ENCODE measurements at regions not wholly inside any gene's neighbourhood (a gene's known extent, or its start where the extent isn't known, plus 50 kb on each side); places are given as distances from the start of the nearest gene placed in this dataset.

- intact Hi-C loops (cut with DNase I; ENCODE audit: low total_unique reads): no loop called here
- no peaks in the 10 kb centered on the region for H3K9me3 ChIP-seq
- H3K36me3 ChIP-seq: no peaks in the 10 kb centered on the region
- no peak for TF ChIP-seq POLR2A (IDR thresholded peaks at IDR 0.05)
- no peak for TF ChIP-seq POLR2AphosphoS5 (IDR thresholded peaks at IDR 0.05)
- TF ChIP-seq CTCF (IDR thresholded peaks at IDR 0.05): no peak
- no peaks in the 10 kb centered on the region for H3K27me3 ChIP-seq
- no peaks in the 10 kb centered on the region for H3K4me1 ChIP-seq
- no peak overlapping the region for H3K4me3 ChIP-seq
- H3K27ac ChIP-seq: no peak overlapping the region
- DNase-seq (ENCODE audit: low spot score in 2 of 2): no peak
Observed at GRCh38 chr18:64714086-64714485, 565.2 kb upstream of the LINC00305 start.

- no peaks in the 10 kb centered on the region for H3K27me3 ChIP-seq
- H3K4me1 ChIP-seq: no peaks in the 10 kb centered on the region
- H3K36me3 ChIP-seq: no peaks in the 10 kb centered on the region
- no peaks in the 10 kb centered on the region for H3K9me3 ChIP-seq
- H3K4me3 ChIP-seq: no peak overlapping the region
- TF ChIP-seq POLR2A (IDR thresholded peaks at IDR 0.05): no peak
- no peak for TF ChIP-seq POLR2AphosphoS5 (IDR thresholded peaks at IDR 0.05)
- no peak for TF ChIP-seq CTCF (IDR thresholded peaks at IDR 0.05)
- no peak overlapping the region for H3K27ac ChIP-seq
- DNase-seq (ENCODE audit: low spot score in 2 of 2): no peak
- intact Hi-C loops (cut with DNase I; ENCODE audit: low total_unique reads): no loop called here
Observed at GRCh38 chr18:64713284-64713683, 564.4 kb upstream of the LINC00305 start.

GRCh38 chr18:64712035-64712434 is 563.1 kb upstream of the LINC00305 start:
- no peaks in the 10 kb centered on the region for H3K4me1 ChIP-seq
- DNase-seq (ENCODE audit: low spot score in 2 of 2): no peak
- no peaks in the 10 kb centered on the region for H3K9me3 ChIP-seq
- intact Hi-C loops (cut with DNase I; ENCODE audit: low total_unique reads): no loop called here
- TF ChIP-seq CTCF (IDR thresholded peaks at IDR 0.05) (no peak), POLR2A (IDR thresholded peaks at IDR 0.05) (no peak), POLR2AphosphoS5 (IDR thresholded peaks at IDR 0.05) (no peak)
- H3K36me3 ChIP-seq: no peaks in the 10 kb centered on the region
- no peak overlapping the region for H3K4me3 ChIP-seq
- no peaks in the 10 kb centered on the region for H3K27me3 ChIP-seq
- no peak overlapping the region for H3K27ac ChIP-seq

- no peak for TF ChIP-seq POLR2A (IDR thresholded peaks at IDR 0.05)
- TF ChIP-seq CTCF (IDR thresholded peaks at IDR 0.05): no peak
- no peaks in the 10 kb centered on the region for H3K36me3 ChIP-seq
- H3K27ac ChIP-seq: no peak overlapping the region
- H3K4me3 ChIP-seq: no peak overlapping the region
- no peaks in the 10 kb centered on the region for H3K9me3 ChIP-seq
- intact Hi-C loops (cut with DNase I; ENCODE audit: low total_unique reads): no loop called here
- DNase-seq (ENCODE audit: low spot score in 2 of 2): no peak
- no peaks in the 10 kb centered on the region for H3K4me1 ChIP-seq
- H3K27me3 ChIP-seq: no peaks in the 10 kb centered on the region
Observed at GRCh38 chr18:64710105-64710861, 561.4 kb upstream of the LINC00305 start.

GRCh38 chr18:64707052-64707451 is 558.2 kb upstream of the LINC00305 start:
- Histone ChIP-seq H3K9me3 (no peaks in the 10 kb centered on the region), H3K4me3 (no peak overlapping the region), H3K4me1 (no peaks in the 10 kb centered on the region), H3K27ac (no peak overlapping the region), H3K27me3 (no peaks in the 10 kb centered on the region), H3K36me3 (no peaks in the 10 kb centered on the region)
- DNase-seq (ENCODE audit: low spot score in 2 of 2): no peak
- intact Hi-C loops (cut with DNase I; ENCODE audit: low total_unique reads): no loop called here
- TF ChIP-seq CTCF (IDR thresholded peaks at IDR 0.05) (no peak), POLR2A (IDR thresholded peaks at IDR 0.05) (no peak), POLR2AphosphoS5 (IDR thresholded peaks at IDR 0.05) (no peak)
